HUES64 (cell line): ENCODE measurements at regions not wholly inside any gene's neighbourhood (a gene's known extent, or its start where the extent isn't known, plus 50 kb on each side); places are given as distances from the start of the nearest gene placed in this dataset.
"Not testable (repeated sequence)": the region's sequence is repeated elsewhere in the genome, so short reads cannot be mapped to it uniquely, and the experiment has no call there.

ENCODE experiments used
- H3K27ac ChIP-seq: 2 replicates; pipeline ENCODE4 v1.7.0; 2013; ENCODE audit warnings: low read depth, low read length, inconsistent platforms
- H3K27me3 ChIP-seq: 2 replicates; pipeline ENCODE4 v1.6.1; 2013; ENCODE audit warnings: mild to moderate bottlenecking, low read length; ENCODE audit not compliant: insufficient read depth
- H3K36me3 ChIP-seq: 2 replicates; pipeline ENCODE4 v1.6.1; 2013; ENCODE audit warnings: mild to moderate bottlenecking, low read length; ENCODE audit not compliant: insufficient read depth
- H3K4me1 ChIP-seq: 2 replicates; pipeline ENCODE4 v1.6.1; 2013; ENCODE audit warnings: mild to moderate bottlenecking, low read length, moderate library complexity; ENCODE audit not compliant: insufficient read depth
- H3K4me3 ChIP-seq: 2 replicates; pipeline ENCODE4 v1.5.1; 2013; ENCODE audit warnings: mild to moderate bottlenecking, low read length, moderate library complexity
- H3K9ac ChIP-seq: 2 replicates; pipeline ENCODE4 v1.6.1; 2013; ENCODE audit warnings: mild to moderate bottlenecking, low read depth, low read length
- H3K9me3 ChIP-seq: 2 replicates; pipeline ENCODE4 v1.6.1; 2013; ENCODE audit warnings: low read depth, low read length; ENCODE audit not compliant: insufficient read depth
- WGBS: fragments of 150-250, 120-280 bp; methylation state at CpG from one replicate; pipeline ENCODE4 v1.1.7; 2013; ENCODE audit warnings: missing lambda C conversion rate; 5-methylcytosine and 5-hydroxymethylcytosine counted together

DNA sequence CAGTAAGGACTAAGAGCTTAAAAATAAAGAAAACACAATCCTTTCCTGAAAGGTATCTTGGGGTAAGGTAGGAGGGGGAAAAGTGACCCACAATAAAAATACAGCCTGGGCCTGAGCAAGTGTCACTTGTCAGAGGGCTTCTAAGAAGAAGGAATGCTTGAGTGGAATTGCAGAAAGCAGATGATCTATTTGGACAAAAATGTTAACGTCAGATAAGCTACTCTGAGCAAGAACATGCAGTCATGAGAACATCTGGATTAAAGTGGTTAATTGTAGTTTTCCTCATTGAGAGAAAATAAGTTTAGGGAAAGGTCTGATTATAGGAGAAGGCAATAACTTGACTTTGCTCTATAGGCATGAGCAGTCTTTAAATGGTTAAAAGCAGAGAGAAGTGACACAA lies 581.9 kb downstream of the HTR1B start:
- 95% methylated on average over 1 of the region's 1 CpG for WGBS
- H3K9me3 ChIP-seq: no peaks in the 10 kb centered on the region
- no peaks in the 10 kb centered on the region for H3K36me3 ChIP-seq
- no peak overlapping the region for H3K4me3 ChIP-seq
- no peak overlapping the region for H3K9ac ChIP-seq
- H3K27ac ChIP-seq: no peak overlapping the region
- H3K27me3 ChIP-seq: no peaks in the 10 kb centered on the region
- H3K4me1 ChIP-seq: no peaks in the 10 kb centered on the region

DNA sequence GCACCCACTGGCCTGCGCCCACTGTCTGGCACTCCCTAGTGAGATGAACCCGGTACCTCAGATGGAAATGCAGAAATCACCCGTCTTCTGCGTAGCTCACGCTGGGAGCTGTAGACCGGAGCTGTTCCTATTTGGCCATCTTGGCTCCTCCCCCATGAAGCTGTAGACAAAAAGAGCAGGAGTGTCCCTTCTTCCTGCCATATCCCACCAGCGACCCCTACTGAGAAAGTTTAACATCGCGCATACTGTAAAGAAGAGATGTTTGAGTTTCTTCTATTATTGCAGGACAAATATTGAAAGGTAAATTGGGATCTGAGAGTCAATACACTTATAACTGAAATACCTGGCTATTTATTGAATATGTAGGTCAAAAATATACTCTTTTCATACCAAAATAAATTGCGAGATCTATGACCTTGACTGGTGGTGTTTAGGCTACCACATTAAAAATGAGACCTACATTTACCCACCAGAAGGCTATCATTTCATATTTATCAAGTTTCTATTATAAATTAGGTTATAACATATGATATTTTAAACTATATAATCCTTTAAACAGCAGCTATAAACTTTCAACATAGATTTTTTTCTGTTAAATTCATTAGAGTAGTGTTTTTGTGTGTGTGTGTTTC lies 586.3 kb downstream of the HTR1B start:
- H3K36me3 ChIP-seq: 0 out of 2 replicates have a peak, but pooled peaks cover 4% of the 10 kb centered on the region
- H3K4me3 ChIP-seq: peak overlapping the region; percentile 46
- no peaks in the 10 kb centered on the region for H3K4me1 ChIP-seq
- peaks cover 19% of the 10 kb centered on the region for H3K9me3 ChIP-seq
- H3K27me3 ChIP-seq: no peaks in the 10 kb centered on the region
- peak overlapping the region; percentile 59 for H3K9ac ChIP-seq
- no peak overlapping the region for H3K27ac ChIP-seq
- WGBS: under 1% methylated on average over 5 of the region's 10 CpGs

DNA sequence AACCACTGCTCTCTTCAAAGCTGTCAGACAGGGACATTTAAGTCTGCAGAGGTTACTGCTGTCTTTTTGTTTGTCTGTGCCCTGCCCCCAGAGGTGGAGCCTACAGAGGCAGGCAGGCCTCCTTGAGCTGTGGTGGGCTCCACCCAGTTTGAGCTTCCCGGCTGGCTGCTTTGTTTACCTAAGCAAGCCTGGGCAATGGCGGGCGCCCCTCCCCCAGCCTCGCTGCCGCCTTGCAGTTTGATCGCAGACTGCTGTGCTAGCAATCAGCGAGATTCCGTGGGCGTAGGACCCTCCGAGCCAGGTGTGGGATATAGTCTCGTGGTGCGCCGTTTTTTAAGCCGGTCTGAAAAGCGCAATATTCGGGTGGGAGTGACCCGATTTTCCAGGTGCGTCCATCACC lies 586.9 kb downstream of the HTR1B start:
- H3K9ac ChIP-seq, H3K4me1 ChIP-seq, H3K27ac ChIP-seq, H3K27me3 ChIP-seq, H3K36me3 ChIP-seq: not testable (repeated sequence)
- Histone ChIP-seq H3K4me3 (peak overlapping the region; percentile 31; the same call in 1 of the 2 replicates), H3K9me3 (peaks cover 19% of the 10 kb centered on the region)
- 9% methylated on average over 12 of the region's 18 CpGs for WGBS

DNA sequence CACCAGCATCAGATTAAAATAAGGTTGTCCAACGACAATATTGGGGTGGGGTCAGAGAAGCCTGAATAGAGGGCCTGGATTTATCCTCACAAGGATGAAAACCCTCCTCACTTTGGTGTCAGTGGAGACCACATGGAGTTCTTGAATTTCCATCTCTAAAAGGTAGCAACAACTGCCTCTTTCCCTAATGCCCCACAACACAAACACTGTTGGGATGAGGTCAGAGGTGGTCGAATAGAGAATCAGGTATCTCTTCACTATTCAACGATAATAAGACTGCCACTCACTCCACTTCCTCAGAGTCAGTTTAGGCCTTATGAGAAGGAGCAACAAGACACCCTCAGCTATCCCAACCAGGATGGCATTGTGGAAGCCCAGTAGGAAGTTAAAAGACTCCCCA lies 596.1 kb downstream of the HTR1B start:
- Histone ChIP-seq H3K4me3 (no peak overlapping the region), H3K36me3 (no peaks in the 10 kb centered on the region), H3K9me3 (no peaks in the 10 kb centered on the region), H3K9ac (no peak overlapping the region), H3K27ac (no peak overlapping the region), H3K4me1 (peaks cover 8% of the 10 kb centered on the region; the same call in 1 of the 2 replicates), H3K27me3 (no peaks in the 10 kb centered on the region)
- WGBS: 74% methylated on average over 3 of the region's 3 CpGs

DNA sequence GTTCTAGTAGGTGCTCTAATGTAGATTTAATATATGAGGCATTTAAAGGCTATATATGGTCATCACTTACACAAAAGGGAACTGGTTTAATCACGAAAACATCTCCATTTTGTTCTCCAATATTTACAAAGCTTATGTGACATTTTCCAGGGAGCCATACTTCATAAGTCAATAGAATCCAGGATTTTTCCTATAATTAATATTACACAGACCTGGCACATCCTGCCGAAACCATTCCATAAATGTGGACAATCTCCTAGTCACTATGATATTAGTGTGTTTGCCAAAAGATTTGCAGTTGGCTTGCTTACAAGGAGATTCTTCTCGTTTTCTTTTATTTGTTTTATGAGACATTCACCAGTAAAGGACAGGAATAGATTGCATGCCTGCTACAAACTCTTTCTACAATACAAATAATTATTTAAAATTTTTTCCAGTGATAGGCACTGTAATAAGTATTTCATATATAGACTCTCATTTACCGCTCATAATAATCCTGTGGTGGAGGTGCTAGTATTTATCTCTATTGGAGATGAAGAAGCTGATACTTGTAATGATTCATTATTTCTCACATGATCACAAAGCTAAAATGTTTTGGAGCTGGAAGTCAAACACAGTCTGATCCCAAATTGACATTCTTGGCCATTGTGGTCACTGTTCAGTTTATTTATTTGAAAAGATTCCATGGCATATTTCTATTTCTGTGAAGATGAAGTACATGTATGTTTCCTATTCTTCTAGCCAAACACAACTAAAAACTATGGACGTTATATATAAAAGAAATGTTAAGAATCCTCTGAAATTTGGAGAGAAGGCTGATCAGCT lies 597.0 kb downstream of the HTR1B start:
- Histone ChIP-seq H3K36me3 (no peaks in the 10 kb centered on the region), H3K27me3 (no peaks in the 10 kb centered on the region), H3K9me3 (no peaks in the 10 kb centered on the region), H3K4me1 (peaks cover 8% of the 10 kb centered on the region; the same call in 1 of the 2 replicates), H3K27ac (no peak overlapping the region), H3K4me3 (no peak overlapping the region), H3K9ac (no peak overlapping the region)
- 89% methylated on average over 3 of the region's 5 CpGs for WGBS

DNA sequence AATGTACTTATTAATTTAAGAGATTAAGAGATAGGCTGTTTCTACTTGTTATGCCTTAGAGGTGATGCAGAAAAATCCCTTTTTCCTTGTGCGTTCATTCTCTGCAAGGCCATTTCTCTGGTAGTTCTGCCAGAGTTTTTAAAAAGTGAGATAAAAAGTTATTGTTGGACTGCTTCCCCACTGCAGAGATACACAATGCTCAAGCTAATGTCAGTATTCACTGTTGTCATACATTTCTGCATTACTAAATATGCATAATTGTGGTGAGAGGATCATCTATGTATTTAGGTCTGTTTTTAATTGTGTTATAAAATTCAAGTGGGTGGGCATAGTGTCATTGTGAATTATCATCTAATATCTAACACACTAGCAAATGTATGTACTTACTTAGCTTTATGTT lies 600.4 kb downstream of the HTR1B start:
- Histone ChIP-seq H3K9ac (no peak overlapping the region), H3K9me3 (no peaks in the 10 kb centered on the region), H3K36me3 (no peaks in the 10 kb centered on the region), H3K27me3 (no peaks in the 10 kb centered on the region), H3K4me1 (peaks cover 8% of the 10 kb centered on the region; the same call in 1 of the 2 replicates), H3K4me3 (no peak overlapping the region), H3K27ac (no peak overlapping the region)
- WGBS: 0% methylated on average over 1 of the region's 1 CpG

DNA sequence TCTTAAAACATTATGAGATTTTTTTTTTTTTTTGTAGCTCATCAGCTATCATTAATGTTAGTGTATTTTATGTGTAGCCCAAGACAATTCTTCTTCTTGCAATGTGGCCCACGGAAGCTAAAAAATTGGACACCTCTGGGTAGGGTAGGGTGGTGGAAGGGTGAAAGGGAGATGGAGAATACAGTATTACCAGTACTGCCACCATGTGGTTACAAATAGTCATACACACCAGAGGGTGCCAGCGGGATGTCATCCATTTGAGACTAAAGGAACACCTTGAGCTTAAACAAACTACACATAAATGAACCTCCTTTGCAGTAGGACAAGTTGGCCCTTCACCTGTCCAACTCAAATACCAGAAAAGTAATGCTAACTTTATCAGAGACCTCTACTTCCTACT lies 601.9 kb downstream of the HTR1B start:
- 40% methylated on average over 2 of the region's 2 CpGs for WGBS
- no peaks in the 10 kb centered on the region for H3K4me1 ChIP-seq

DNA sequence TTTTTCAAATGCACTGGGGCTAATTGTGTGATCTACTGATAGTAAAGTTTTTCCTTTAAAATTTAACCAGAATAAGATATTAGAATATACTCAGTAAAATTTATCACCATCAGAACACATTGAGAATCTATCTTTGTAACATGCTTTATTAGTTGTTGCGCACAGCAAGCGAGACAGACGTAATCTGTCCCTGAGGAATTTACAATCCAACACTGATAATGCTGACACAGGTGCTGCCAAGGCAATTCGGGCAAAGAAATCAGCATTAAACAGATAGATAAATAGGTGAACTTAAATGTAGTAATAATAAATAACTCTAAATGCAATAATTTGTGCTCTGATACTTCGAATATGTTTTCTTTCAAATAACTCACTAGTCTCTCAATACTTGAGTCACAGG lies 607.2 kb downstream of the HTR1B start:
- H3K9me3 ChIP-seq: no peaks in the 10 kb centered on the region
- H3K4me1 ChIP-seq: peaks cover 31% of the 10 kb centered on the region
- 87% methylated on average over 4 of the region's 5 CpGs for WGBS
- H3K4me3 ChIP-seq: no peak overlapping the region
- no peak overlapping the region for H3K9ac ChIP-seq
- no peaks in the 10 kb centered on the region for H3K27me3 ChIP-seq
- no peaks in the 10 kb centered on the region for H3K36me3 ChIP-seq
- H3K27ac ChIP-seq: no peak overlapping the region

More for the DNA sequence above, 601.9 kb downstream of the HTR1B start:
- Histone ChIP-seq H3K9ac (no peak overlapping the region), H3K9me3 (no peaks in the 10 kb centered on the region), H3K27ac (no peak overlapping the region), H3K27me3 (no peaks in the 10 kb centered on the region), H3K36me3 (no peaks in the 10 kb centered on the region), H3K4me3 (no peak overlapping the region)

DNA sequence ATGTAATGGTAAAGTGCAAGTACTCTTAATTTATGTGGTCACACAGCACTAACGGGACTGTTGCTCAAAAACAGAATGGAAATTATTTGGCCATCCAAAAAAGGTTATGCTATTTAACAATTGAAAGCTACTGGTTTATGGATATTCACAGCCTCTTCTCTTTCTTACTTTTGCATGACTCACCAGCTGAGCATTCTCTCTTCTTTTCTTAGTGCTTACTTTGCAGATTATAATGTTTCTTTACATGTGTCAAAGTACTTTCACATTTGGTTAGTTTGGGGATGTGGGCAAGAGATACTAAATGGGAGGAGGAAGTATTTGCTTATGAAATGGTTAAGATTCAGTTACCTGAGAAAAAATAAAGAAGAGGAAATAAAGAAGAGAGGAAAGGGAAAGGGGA lies 610.5 kb downstream of the HTR1B start:
- WGBS: 56% methylated on average over 1 of the region's 1 CpG
- no peaks in the 10 kb centered on the region for H3K9me3 ChIP-seq
- no peak overlapping the region for H3K4me3 ChIP-seq
- no peaks in the 10 kb centered on the region for H3K36me3 ChIP-seq
- peaks cover 31% of the 10 kb centered on the region for H3K4me1 ChIP-seq
- no peaks in the 10 kb centered on the region for H3K27me3 ChIP-seq
- peak overlapping the region; percentile 56 for H3K27ac ChIP-seq
- no peak overlapping the region for H3K9ac ChIP-seq

DNA sequence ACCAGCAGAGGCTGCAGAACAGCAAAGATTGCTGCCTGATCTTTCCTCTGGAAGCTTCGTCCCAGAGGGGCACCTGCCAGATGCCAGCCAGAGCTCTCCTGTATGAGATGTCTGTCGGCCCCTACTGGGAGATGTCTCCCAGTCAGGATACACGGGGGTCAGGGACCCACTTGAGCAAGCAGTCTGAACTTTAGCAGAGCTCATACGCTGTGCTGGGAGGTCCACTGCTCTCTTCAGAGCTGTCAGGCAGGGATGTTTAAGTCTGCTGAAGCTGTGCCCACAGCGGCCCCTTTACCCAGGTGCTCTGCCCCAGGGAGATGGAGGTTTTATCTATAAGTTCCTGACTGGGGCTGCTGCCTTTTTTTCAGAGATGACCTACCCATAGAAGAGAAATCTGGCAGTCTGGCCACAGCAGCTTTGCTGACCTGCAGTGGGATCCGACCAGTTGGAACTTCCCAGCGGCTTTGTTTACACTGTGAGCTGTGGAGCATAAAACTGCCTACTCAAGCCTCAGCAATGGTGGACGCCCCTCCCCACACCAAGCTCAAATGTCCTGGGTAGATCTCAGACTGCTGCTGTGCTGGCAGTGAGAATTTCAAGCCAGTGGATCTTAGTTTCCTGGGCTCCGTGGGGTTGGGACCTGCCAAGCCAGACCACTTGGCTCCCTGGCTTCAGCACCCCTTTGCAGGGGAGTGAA lies 613.9 kb downstream of the HTR1B start:
- WGBS: 94% methylated on average over 9 of the region's 9 CpGs
- H3K27me3 ChIP-seq: not testable (repeated sequence)
- H3K4me1 ChIP-seq: peaks cover 25% of the 10 kb centered on the region

More for the DNA sequence above, 613.9 kb downstream of the HTR1B start:
- H3K4me3 ChIP-seq, H3K9ac ChIP-seq, H3K9me3 ChIP-seq, H3K36me3 ChIP-seq, H3K27ac ChIP-seq: not testable (repeated sequence)
